Neural cell (in vitro differentiated cells): ENCODE measurements at regions not wholly inside any gene's neighbourhood (a gene's known extent, or its start where the extent isn't known, plus 50 kb on each side); places are given as distances from the start of the nearest gene placed in this dataset.

Source experiments
- H2AFZ ChIP-seq: fragments of 200-600, 300-800 bp; sonication (generic), shearing (Covaris generic); 2 replicates; pipeline ENCODE4 v1.6.0; 2014; ENCODE audit warnings: low read depth, mild to moderate bottlenecking, antibody characterized with exemption, low read length, moderate library complexity
- H3F3A ChIP-seq: fragments of 200-600 bp; shearing (Covaris generic); 2 replicates; pipeline ENCODE4 v1.6.1; 2016; ENCODE audit warnings: mild to moderate bottlenecking, moderate library complexity, mixed read lengths, antibody characterized with exemption, low read length; ENCODE audit not compliant: insufficient read depth, poor library complexity, severe bottlenecking
- H3K27ac ChIP-seq: fragments of 200-600, 300-800 bp; sonication (generic), shearing (Covaris generic); 2 replicates; pipeline ENCODE4 v1.5.1; 2014; ENCODE audit warnings: mild to moderate bottlenecking, low read length, moderate library complexity
- H3K27me3 ChIP-seq: fragments of 300-800, 200-600 bp; sonication (generic), shearing (Covaris generic); 2 replicates; pipeline ENCODE4 v1.6.0; 2014; ENCODE audit warnings: mild to moderate bottlenecking, low read depth, low read length, moderate library complexity; ENCODE audit not compliant: insufficient read depth
- H3K36me3 ChIP-seq: fragments of 300-800, 200-600 bp; sonication (generic), shearing (Covaris generic); 2 replicates; pipeline ENCODE4 v1.5.1; 2014; ENCODE audit warnings: mild to moderate bottlenecking, antibody characterized with exemption, low read length, moderate library complexity; ENCODE audit not compliant: insufficient read depth
- H3K4me2 ChIP-seq: fragments of 300-800, 200-600 bp; sonication (generic), shearing (Covaris generic); 2 replicates; pipeline ENCODE4 v1.6.0; 2014; ENCODE audit warnings: mild to moderate bottlenecking, low read length
- H3K4me3 ChIP-seq: fragments of 300-800, 200-600 bp; sonication (generic), shearing (Covaris generic); 2 replicates; pipeline ENCODE4 v1.5.1; 2014; ENCODE audit warnings: mild to moderate bottlenecking, low read length, moderate library complexity
- H3K79me2 ChIP-seq: fragments of 200-600 bp; shearing (Covaris generic); replicated peaks from 2 replicates; pipeline ENCODE4 v1.6.0; 2014; ENCODE audit warnings: mild to moderate bottlenecking, low read length, moderate library complexity; ENCODE audit not compliant: insufficient read depth
- H3K9ac ChIP-seq: fragments of 300-800, 200-600 bp; sonication (generic), shearing (Covaris generic); 2 replicates; pipeline ENCODE4 v1.6.1; 2016; ENCODE audit warnings: mild to moderate bottlenecking, low read length, mixed read lengths
- H3K9me2 ChIP-seq: fragments of 200-600 bp; shearing (Covaris generic); 2 replicates; pipeline ENCODE4 v1.6.1; 2016; ENCODE audit warnings: mild to moderate bottlenecking, low read length, mixed read lengths; ENCODE audit not compliant: insufficient read depth
- H3K9me3 ChIP-seq: fragments of 200-600, 300-800 bp; sonication (generic), shearing (Covaris generic); 2 replicates; pipeline ENCODE4 v1.6.1; 2016; ENCODE audit warnings: mild to moderate bottlenecking, mixed run types, low read length, moderate library complexity, mixed read lengths
- H4K20me1 ChIP-seq: fragments of 200-600 bp; shearing (Covaris generic); 2 replicates; pipeline ENCODE4 v1.6.1; 2016; ENCODE audit warnings: mild to moderate bottlenecking, mixed run types; ENCODE audit not compliant: insufficient read depth
- CTCF ChIP-seq: fragments of 450-650 bp; IDR thresholded peaks from 2 replicates; pipeline ENCODE4 v1.5.1; 2014; ENCODE audit warnings: antibody characterized with exemption, mild to moderate bottlenecking, moderate library complexity; ENCODE audit not compliant: poor library complexity, severe bottlenecking
- EP300 ChIP-seq: fragments of 450-650 bp; conservative IDR thresholded peaks from 2 replicates; pipeline ENCODE4 v1.6.1; 2014; ENCODE audit warnings: antibody characterized with exemption, mild to moderate bottlenecking, moderate library complexity; ENCODE audit not compliant: poor library complexity, severe bottlenecking
- EZH2 ChIP-seq: fragments of 200-600, 300-800 bp; shearing (Covaris generic), sonication (generic); IDR thresholded peaks from 2 replicates; pipeline ENCODE4 v1.6.1; 2014; ENCODE audit warnings: antibody characterized with exemption, low read length, borderline replicate concordance, mild to moderate bottlenecking; ENCODE audit not compliant: insufficient read depth, poor library complexity, severe bottlenecking
- MXI1 ChIP-seq: fragments of 450-650 bp; conservative IDR thresholded peaks from 2 replicates; pipeline ENCODE4 v1.6.1; 2014; ENCODE audit warnings: antibody characterized with exemption, mild to moderate bottlenecking; ENCODE audit not compliant: poor library complexity, severe bottlenecking
- POLR2AphosphoS5 ChIP-seq: IDR thresholded peaks from 2 replicates; pipeline ENCODE4 v1.6.1; 2012
- RAD21 ChIP-seq: fragments of 450-650 bp; conservative IDR thresholded peaks from 2 replicates; pipeline ENCODE4 v1.6.1; 2014; ENCODE audit warnings: antibody characterized with exemption, mild to moderate bottlenecking, moderate library complexity
- REST ChIP-seq: IDR thresholded peaks from 2 replicates; pipeline ENCODE4 v1.6.1; 2012; ENCODE audit warnings: borderline replicate concordance
- SMC3 ChIP-seq: fragments of 450-650 bp; conservative IDR thresholded peaks from 2 replicates; pipeline ENCODE4 v1.6.1; 2014; ENCODE audit warnings: antibody characterized with exemption, mild to moderate bottlenecking, moderate library complexity; ENCODE audit not compliant: poor library complexity
- TAF1 ChIP-seq: IDR thresholded peaks from 2 replicates; pipeline ENCODE4 v1.6.1; 2012; ENCODE audit warnings: low read depth

GRCh38 chr2:146853741-146854444 lies 990.9 kb upstream of the ACVR2A start:
- TF ChIP-seq CTCF (no peak), SMC3 (no peak), EZH2 (no peak), REST (no peak), EP300 (no peak), POLR2AphosphoS5 (no peak), TAF1 (no peak)
- Histone ChIP-seq H4K20me1 (no peaks in the 10 kb centered on the region), H3K4me2 (no peak overlapping the region), H3K27ac (no peak overlapping the region), H3K36me3 (no peaks in the 10 kb centered on the region), H3K27me3 (no peaks in the 10 kb centered on the region), H3K9me2 (no peaks in the 10 kb centered on the region), H2AFZ (no peak overlapping the region), H3F3A (no peaks in the 10 kb centered on the region), H3K9me3 (no peaks in the 10 kb centered on the region), H3K9ac (no peak overlapping the region), H3K4me3 (no peak overlapping the region), H3K79me2 (no peaks in the 10 kb centered on the region)

GRCh38 chr2:146852661-146853060 lies 992.2 kb upstream of the ACVR2A start:
- no peak overlapping the region for H3K27ac ChIP-seq

More at GRCh38 chr2:146852661-146853060, 992.2 kb upstream of the ACVR2A start:
- Histone ChIP-seq H3K4me2 (no peak overlapping the region), H3K9me2 (no peaks in the 10 kb centered on the region), H3K4me3 (no peak overlapping the region), H3K9ac (no peak overlapping the region), H3F3A (no peaks in the 10 kb centered on the region), H2AFZ (no peak overlapping the region), H4K20me1 (no peaks in the 10 kb centered on the region), H3K9me3 (no peaks in the 10 kb centered on the region), H3K36me3 (no peaks in the 10 kb centered on the region), H3K79me2 (no peaks in the 10 kb centered on the region), H3K27me3 (no peaks in the 10 kb centered on the region)
- TF ChIP-seq TAF1 (no peak), RAD21 (no peak), REST (no peak), EZH2 (no peak), POLR2AphosphoS5 (no peak), SMC3 (no peak), EP300 (no peak), MXI1 (no peak), CTCF (no peak)
